HUES48 (cell line): ENCODE measurements at regions not wholly inside any gene's neighbourhood (a gene's known extent, or its start where the extent isn't known, plus 50 kb on each side); places are given as distances from the start of the nearest gene placed in this dataset.
"Not testable (repeated sequence)": the region's sequence is repeated elsewhere in the genome, so short reads cannot be mapped to it uniquely, and the experiment has no call there.

Experiments used
- H3K27ac ChIP-seq: one replicate; pipeline ENCODE4 v1.7.0; 2013; ENCODE audit warnings: low read depth, low read length, inconsistent platforms
- H3K27me3 ChIP-seq: 2 replicates; pipeline ENCODE4 v1.6.1; 2013; ENCODE audit warnings: mild to moderate bottlenecking, low read length; ENCODE audit not compliant: control insufficient read depth, insufficient read depth
- H3K36me3 ChIP-seq: 2 replicates; pipeline ENCODE4 v1.6.1; 2013; ENCODE audit warnings: low read length; ENCODE audit not compliant: control insufficient read depth, insufficient read depth
- H3K4me1 ChIP-seq: 2 replicates; pipeline ENCODE4 v1.6.1; 2013; ENCODE audit warnings: mild to moderate bottlenecking, low read length; ENCODE audit not compliant: control insufficient read depth, insufficient read depth
- H3K4me3 ChIP-seq: 2 replicates; pipeline ENCODE4 v1.5.1; 2013; ENCODE audit warnings: mild to moderate bottlenecking, low read depth, low read length
- H3K9ac ChIP-seq: 2 replicates; pipeline ENCODE4 v1.6.1; 2013; ENCODE audit warnings: mild to moderate bottlenecking, low read depth, low read length, moderate library complexity
- H3K9me3 ChIP-seq: 2 replicates; pipeline ENCODE4 v1.6.1; 2013; ENCODE audit warnings: low read length; ENCODE audit not compliant: control insufficient read depth, insufficient read depth

DNA sequence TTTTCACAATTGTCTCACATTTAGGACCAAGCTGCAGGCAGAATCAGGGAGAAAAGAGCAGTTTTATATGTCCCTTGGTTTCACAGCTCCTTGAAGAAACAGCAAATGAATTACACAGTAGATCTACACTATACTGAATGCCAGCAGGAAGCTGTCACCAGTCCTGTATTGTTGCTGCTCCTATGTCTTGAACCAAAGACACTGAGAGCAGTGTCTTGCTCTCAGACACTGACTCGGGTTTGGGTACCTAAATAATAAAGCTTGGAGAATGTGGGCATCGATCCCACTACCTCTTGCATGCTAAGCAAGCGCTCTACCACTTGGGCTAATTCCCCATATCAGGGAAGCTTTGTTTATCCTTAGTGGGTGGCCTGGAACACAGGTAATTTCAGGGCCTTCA lies 552.7 kb downstream of the PRIM2 start:
- H3K9me3 ChIP-seq, H3K4me3 ChIP-seq, H3K27me3 ChIP-seq, H3K4me1 ChIP-seq, H3K9ac ChIP-seq, H3K36me3 ChIP-seq, H3K27ac ChIP-seq: not testable (repeated sequence)

DNA sequence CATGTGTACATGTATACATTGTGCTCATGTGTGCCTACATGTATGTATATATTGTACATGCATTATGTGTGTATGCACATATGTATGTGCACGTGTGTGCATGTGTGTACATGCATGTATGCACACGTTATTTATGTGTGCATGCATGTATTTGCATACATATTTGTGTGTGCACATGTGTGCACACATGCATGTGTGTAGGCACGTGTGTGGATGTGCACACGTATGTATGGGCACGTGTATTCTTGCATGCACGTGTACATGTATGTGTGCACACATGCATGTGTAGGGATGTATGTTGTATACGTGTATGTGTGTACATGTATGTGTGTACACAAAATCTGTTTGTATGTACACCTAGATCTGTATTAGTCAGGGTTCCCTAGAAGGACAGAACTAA lies 556.0 kb downstream of the PRIM2 start:
- not testable (repeated sequence) for H3K9me3 ChIP-seq, H3K27ac ChIP-seq, H3K27me3 ChIP-seq, H3K4me3 ChIP-seq, H3K36me3 ChIP-seq, H3K4me1 ChIP-seq, H3K9ac ChIP-seq

DNA sequence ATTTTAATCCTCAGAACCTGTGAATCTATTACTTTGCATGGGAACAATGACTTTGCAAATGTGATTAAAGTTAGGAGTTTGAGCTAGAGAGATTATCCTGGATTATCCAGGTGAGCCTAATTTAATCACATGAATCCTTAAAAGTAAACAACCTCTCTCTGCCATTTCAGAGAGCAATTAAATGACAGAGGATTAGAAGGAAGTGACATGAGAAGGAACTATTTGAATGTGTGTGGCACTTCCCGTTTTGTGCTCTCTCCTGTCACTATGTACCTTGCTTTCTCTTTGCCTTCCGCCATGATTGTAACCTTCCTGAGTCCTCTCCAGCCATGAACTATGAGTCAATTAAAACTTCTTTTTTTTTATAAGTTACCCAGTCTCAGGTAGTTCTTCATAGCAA lies 559.2 kb downstream of the PRIM2 start:
- H3K9me3 ChIP-seq, H3K9ac ChIP-seq, H3K4me3 ChIP-seq, H3K36me3 ChIP-seq, H3K4me1 ChIP-seq, H3K27ac ChIP-seq, H3K27me3 ChIP-seq: not testable (repeated sequence)

DNA sequence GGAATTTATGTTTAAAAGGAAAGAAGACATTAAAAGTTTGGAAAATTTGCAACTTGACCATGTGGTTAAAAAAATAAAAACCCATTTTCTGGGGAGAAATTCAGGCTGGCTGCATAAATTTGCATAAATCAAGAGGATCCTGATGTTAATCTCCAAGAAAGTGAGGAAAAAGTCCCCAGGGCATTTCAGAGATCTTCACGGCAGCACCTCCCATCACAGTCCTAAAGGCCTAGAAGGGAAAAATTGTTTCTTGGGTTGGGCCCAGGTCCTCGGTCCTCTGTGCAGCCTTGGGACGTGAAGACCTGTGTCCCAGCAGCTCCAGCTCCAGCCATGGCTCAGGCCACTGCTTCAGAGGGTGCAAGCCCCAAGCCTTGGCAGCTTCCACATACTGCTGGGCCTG lies 560.3 kb downstream of the PRIM2 start:
- H3K9ac ChIP-seq, H3K9me3 ChIP-seq, H3K4me1 ChIP-seq, H3K27me3 ChIP-seq, H3K27ac ChIP-seq, H3K4me3 ChIP-seq, H3K36me3 ChIP-seq: not testable (repeated sequence)

DNA sequence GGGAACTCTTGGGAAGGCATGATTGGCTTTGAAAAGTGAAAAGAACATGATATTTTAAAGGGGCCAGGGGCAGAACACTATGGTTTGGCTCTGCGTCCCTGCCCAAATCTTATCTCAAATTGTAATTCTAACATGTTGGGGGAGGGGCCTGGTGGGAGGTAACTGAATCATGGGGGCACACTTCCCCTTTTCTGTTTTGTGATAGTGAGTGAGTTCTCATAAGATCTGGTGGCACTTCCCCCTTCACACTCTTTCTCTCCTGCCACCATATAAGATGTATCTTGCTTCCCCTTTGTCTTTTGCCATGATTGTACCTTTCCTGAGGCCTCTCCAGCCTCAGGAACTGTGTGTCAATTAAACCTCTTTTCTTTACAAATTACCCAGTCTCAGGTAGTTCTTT lies 561.4 kb downstream of the PRIM2 start:
- H3K27me3 ChIP-seq, H3K36me3 ChIP-seq, H3K9me3 ChIP-seq, H3K27ac ChIP-seq, H3K9ac ChIP-seq, H3K4me1 ChIP-seq, H3K4me3 ChIP-seq: not testable (repeated sequence)

DNA sequence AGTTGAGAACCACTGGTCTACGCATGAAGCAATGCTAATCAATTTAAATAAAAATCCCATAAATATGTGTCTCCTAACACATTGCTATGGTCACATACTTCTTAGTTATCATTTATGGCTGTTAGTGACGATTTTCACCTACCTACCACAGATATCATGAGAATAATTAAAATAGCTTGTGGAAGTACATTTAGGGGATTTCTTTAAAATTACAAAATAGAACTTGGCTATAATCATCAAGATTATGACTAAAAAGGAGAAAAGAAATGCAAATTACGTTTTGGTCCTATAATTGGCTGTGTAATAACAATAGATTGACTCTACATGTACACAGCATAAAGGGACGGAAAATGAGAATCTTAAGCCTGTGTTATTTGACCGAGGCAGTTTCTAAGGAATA lies 581.4 kb downstream of the PRIM2 start:
- not testable (repeated sequence) for H3K36me3 ChIP-seq, H3K27ac ChIP-seq, H3K9me3 ChIP-seq, H3K4me3 ChIP-seq, H3K27me3 ChIP-seq, H3K4me1 ChIP-seq, H3K9ac ChIP-seq

DNA sequence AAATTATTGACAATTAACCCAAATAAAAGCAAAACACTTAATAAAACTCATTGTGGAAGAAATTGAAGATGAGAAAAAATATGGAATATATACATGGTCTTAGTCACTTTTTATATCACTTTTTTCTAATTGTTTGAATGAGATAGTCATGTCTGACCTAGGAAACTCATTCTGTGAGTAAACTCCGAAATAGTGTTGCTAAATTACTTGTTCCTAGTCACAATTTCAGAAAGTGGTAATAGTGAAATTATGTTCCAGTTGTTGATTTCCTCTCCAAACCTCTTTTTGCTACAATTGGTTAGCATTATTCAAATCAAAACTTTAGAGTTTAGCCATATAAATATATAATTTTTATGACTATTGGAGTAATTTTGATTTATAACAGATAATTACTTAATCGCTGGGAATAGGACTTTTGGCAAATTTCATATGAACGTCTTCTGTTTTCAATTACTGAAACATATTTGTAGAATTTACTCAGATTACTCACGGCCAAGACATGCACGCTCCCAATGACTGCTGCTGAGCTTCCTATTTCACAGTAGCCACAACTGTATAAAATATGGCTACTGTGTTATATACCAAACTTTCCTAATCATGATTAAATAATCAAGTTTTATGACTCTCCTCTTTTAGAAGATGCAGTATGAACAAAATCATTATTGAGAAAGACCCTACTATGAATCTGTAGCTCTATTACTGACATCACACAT lies 583.4 kb downstream of the PRIM2 start:
- H3K27me3 ChIP-seq, H3K9me3 ChIP-seq, H3K4me1 ChIP-seq, H3K4me3 ChIP-seq, H3K36me3 ChIP-seq, H3K9ac ChIP-seq, H3K27ac ChIP-seq: not testable (repeated sequence)

DNA sequence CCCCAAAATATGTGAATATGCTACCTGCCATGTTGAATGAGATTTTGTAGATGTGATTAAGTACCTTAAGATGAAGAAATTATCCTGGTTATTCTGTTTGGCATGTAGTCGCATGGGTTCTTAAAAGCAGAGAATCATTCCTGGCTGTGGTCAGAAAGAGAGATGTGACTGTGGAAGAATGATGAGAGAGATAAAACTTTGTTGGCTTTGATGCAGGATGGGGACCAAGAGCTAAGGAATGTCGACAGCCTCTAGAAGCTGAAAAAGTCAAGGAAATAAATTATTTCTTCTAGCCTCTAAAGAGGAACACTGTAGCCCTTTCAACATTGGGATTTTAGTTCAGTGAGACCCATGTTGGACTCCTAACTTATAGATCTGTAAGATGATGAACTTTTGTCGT lies 584.0 kb downstream of the PRIM2 start:
- H3K9ac ChIP-seq, H3K27ac ChIP-seq, H3K27me3 ChIP-seq, H3K4me3 ChIP-seq, H3K36me3 ChIP-seq, H3K9me3 ChIP-seq, H3K4me1 ChIP-seq: not testable (repeated sequence)

DNA sequence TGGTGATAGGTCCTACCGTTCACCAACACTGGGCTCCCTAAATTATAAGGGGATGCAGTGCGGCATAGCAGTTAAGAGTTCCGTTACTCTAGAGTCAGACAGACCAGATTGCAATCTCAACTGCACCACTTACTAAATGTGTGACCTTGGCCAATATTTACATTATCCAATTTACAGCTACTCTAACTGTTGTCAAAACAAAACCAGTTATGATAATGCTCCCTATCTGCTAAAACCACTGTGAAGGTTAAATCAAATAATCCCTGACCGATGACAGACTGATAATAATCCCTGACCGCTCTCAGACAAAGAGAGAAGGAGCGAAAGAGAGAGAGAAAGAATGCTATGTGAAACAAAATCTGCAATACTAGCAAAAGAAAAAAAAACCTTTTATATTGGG lies 586.9 kb downstream of the PRIM2 start:
- not testable (repeated sequence) for H3K27ac ChIP-seq, H3K9ac ChIP-seq

DNA sequence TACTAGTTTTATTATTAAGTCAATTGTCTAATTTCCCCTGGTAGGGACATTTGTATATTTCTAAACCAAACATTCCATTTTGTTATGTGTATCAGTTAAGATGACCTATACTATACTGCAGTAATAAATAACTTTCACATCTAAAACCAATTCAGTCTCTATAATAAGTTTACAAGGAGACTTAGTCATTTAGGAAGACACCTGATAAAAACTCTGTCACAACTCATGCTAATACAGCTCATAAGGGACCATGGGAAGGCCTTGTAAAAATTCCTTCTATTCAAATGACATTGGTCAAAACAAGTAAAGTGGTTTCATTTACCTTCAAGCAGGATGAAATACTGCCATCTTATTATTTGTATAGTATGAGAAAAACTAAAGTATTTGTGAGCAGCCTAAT lies 597.9 kb downstream of the PRIM2 start:
- not testable (repeated sequence) for H3K9me3 ChIP-seq, H3K9ac ChIP-seq, H3K4me3 ChIP-seq, H3K4me1 ChIP-seq, H3K27ac ChIP-seq, H3K36me3 ChIP-seq, H3K27me3 ChIP-seq

More for the DNA sequence above, 586.9 kb downstream of the PRIM2 start:
- not testable (repeated sequence) for H3K4me3 ChIP-seq, H3K9me3 ChIP-seq, H3K36me3 ChIP-seq, H3K4me1 ChIP-seq, H3K27me3 ChIP-seq

DNA sequence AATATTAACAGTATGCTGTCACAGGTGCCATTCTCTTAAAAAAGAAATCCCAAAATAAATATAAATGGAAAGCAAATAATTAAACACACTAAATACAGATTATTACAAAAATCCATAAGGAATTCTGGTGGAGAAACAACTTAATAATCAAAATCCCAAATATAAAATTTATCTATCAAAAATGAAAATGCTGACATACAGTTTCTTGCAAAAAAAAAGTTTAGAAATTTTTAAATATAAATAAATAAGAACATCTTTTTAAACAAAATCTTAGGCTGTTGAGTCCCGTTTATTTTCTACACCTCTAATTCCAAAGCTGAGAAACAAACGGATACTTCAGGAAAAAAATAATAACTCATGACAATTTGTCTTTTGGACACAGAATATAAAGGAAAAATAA lies 625.5 kb downstream of the PRIM2 start:
- H3K27me3 ChIP-seq, H3K4me1 ChIP-seq, H3K4me3 ChIP-seq, H3K27ac ChIP-seq, H3K36me3 ChIP-seq, H3K9ac ChIP-seq, H3K9me3 ChIP-seq: not testable (repeated sequence)
